ENCODE measurements at regions not wholly inside any gene's neighbourhood (a gene's known extent, or its start where the extent isn't known, plus 50 kb on each side); places are given as distances from the start of the nearest gene placed in this dataset.
"Not testable (repeated sequence)": the region's sequence is repeated elsewhere in the genome, so short reads cannot be mapped to it uniquely, and the experiment has no call there.

DNA sequence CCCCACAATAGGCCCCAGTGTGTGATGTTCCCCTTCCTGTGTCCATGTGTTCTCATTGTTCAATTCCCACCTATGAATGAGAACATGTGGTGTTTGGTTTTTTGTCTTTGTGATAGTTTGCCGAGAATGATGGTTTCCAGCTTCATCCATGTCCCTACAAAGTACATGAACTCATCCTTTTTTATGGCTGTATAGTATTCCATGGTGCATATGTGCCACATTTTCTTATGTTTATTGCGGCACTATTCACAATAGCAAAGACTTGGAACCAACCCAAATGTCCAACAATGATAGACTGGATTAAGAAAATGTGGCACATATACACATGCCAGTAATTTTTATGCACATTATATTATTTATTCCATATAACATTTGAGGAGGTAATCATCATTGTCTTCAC lies 1743.6 kb upstream of the RAG2 start:
- not testable (repeated sequence) for TF ChIP-seq POLR2AphosphoS5 (IDR thresholded peaks at IDR 0.05; ENCODE audit: low read depth, low read length); CTCF (IDR thresholded peaks at IDR 0.05); SIN3A (IDR thresholded peaks at IDR 0.05; ENCODE audit: borderline replicate concordance, insufficient read depth, low read depth, low read length); TCF7L2 (IDR thresholded peaks at IDR 0.05; ENCODE audit: low read depth, low read length)
- TF ChIP-seq, protein P1, sequence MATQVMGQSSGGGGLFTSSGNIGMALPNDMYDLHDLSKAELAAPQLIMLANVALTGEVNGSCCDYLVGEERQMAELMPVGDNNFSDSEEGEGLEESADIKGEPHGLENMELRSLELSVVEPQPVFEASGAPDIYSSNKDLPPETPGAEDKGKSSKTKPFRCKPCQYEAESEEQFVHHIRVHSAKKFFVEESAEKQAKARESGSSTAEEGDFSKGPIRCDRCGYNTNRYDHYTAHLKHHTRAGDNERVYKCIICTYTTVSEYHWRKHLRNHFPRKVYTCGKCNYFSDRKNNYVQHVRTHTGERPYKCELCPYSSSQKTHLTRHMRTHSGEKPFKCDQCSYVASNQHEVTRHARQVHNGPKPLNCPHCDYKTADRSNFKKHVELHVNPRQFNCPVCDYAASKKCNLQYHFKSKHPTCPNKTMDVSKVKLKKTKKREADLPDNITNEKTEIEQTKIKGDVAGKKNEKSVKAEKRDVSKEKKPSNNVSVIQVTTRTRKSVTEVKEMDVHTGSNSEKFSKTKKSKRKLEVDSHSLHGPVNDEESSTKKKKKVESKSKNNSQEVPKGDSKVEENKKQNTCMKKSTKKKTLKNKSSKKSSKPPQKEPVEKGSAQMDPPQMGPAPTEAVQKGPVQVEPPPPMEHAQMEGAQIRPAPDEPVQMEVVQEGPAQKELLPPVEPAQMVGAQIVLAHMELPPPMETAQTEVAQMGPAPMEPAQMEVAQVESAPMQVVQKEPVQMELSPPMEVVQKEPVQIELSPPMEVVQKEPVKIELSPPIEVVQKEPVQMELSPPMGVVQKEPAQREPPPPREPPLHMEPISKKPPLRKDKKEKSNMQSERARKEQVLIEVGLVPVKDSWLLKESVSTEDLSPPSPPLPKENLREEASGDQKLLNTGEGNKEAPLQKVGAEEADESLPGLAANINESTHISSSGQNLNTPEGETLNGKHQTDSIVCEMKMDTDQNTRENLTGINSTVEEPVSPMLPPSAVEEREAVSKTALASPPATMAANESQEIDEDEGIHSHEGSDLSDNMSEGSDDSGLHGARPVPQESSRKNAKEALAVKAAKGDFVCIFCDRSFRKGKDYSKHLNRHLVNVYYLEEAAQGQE (IDR thresholded peaks at IDR 0.05; ENCODE audit: insufficient read depth in 1 of 2, low read depth in 2 of 2, low read length in 1 of 2): not testable (repeated sequence)

Measured in Panc1 (cell line).